GM21717 (cell line): ENCODE measurements at regions not wholly inside any gene's neighbourhood (a gene's known extent, or its start where the extent isn't known, plus 50 kb on each side); places are given as distances from the start of the nearest gene placed in this dataset.
"Not testable (repeated sequence)": the region's sequence is repeated elsewhere in the genome, so short reads cannot be mapped to it uniquely, and the experiment has no call there.

Source experiments
- ATAC-seq: cut with Tn5 transposase; IDR thresholded peaks from one replicate; pipeline ENCODE4 v1.9.1; 2021; ENCODE audit warnings: mild to moderate bottlenecking, moderate library complexity; ENCODE audit not compliant: unreplicated experiment

DNA sequence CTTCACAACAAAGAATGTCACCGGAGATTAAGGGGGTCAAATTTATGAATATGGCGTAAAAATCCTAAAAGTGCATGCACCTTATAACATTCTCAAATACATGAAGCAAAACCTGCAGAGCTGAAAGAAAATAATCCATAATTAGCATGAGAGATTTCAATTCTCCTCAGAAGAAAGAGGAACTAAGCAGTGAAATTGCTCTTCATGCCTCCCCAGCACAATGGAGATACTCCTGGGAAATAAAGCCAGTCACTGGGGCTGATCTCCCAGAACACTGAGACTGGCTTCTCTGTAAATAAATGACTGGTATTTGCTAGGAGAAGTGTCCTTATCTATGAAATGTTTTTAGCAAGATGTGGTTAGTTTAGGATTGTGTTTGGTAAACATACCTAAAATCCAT, 68.1 kb downstream of the GOLGA6L6 start:
- not testable (repeated sequence) for ATAC-seq

DNA sequence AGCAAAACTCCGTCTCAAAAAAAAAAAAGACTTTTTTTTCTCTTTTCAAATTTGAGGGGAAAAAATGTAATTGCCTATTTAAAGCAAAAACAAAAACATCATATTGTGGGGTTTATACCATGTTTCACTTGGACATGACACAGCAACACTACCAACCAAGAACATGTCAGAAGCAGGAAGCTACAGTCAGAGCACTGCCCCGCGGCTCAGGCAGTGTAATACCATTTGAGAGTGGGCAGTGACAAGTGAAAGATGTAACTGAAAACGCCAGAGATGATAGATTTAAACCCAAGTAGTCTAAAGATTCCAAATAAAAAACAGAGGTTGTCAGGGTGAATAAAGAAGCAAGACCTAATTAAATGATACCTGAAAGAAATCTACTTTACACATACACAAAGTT, 68.6 kb downstream of the GOLGA6L6 start:
- ATAC-seq, result not testable (repeated sequence)

DNA sequence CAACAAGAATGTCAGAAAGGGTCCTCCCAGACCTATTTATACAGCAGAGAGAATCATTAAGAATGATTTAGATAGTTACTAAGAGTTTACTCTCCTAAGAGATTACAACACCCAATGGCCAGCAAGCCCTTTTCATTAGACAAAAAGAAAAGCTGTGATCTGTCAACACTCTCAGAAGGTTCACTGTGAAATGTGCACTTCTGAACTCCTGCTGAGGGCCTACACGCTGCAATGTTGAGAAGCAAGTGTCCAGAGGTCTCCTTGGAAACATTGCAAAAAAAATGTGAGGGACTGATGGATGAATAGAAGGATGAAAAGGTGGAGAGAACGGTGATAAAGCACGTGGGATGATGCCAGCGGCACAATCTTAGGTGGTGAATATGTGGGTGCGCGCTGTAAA, 70.8 kb downstream of the GOLGA6L6 start:
- ATAC-seq, result not testable (repeated sequence)

DNA sequence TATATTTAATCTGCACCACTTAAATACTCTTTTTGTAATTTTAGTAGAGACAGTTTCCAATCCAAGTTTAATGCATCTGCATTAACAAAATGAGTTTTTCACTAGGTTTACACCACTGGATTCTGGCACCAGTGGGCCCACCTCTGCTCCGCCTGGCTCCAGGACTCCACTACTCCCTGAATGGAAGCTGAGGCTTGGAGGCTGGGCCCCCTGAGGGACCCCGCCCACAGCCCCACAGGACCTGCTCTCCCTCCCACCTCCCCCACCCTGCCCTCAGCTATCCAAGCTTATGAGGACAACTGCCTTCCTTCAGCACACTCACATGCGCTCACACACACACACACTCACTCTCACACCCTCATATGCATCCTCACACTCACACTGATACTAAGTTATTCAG, 100.5 kb downstream of the GOLGA6L6 start:
- ATAC-seq, result not testable (repeated sequence)

DNA sequence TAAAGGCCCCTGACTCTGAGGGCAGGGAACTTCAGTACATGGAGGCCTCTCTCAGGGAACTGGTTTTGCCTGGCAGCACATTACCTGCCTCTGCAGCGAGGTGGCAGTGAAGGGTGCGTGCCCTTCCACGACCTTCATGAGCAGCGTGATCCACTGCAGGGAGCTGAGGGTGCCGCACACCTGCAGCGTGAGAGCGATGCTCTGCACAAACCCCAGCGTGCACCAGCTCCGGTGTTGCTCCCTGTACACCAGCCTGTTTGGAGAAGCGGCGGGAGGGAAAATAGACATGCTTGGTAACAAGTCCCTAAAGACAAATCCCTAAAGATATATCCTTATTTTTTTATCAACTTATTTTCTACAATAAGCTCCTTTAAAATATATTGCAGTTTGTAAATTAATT, 101.2 kb downstream of the GOLGA6L6 start:
- not testable (repeated sequence) for ATAC-seq

DNA sequence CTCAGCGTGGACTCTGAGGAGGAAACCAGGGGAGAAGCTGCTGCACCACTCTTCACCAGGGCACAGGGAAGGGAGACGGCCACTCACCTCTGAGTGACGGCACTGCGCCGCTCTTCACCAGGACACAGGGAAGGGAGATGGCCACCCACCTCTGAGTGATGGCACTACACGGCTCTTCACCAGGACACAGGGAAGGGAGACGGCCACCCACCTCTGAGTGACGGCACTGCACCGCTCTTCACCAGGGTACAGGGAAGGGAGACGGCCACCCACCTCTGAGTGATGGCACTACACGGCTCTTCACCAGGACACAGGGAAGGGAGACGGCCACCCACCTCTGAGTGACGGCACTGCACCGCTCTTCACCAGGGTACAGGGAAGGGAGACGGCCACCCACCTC, 102.5 kb downstream of the GOLGA6L6 start:
- ATAC-seq, result not testable (repeated sequence)

DNA sequence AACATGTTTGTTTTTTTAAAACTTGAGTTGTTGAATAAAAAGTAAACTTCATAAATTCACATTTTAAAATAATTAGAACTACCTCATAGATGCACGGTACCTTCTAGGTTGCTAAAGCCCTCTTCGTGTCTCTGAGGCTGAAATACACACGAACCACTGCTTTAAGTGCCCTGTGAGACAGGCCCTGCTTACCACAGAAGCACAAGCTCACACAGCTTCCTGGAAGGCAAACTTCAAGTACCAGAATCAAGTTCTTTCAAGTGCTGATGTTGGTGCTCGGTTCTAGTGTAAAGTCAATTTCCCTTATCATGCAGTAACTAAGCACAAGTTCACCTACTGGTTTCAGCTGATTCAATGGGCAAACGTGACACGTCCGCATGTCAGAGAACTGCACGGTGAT, 103.3 kb downstream of the GOLGA6L6 start:
- not testable (repeated sequence) for ATAC-seq

DNA sequence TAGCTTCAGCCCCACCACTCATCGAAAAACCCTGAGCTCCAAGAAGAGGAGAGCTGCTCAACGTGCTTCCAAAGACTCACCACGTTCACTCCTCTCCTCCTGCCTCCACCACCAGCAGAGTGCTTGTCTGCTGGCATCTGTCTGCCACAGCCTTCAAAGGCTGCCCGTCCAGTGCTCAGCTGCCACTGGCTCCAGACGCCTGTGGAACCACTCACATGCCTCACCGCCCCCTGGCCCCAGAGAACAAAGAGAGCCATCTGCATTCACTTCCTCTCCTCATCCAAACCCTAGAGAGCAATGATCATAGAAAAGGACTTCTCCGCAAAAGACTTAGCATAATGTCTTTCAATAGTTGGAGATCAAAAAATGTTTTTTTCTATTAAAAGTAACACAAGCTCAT, 108.1 kb downstream of the GOLGA6L6 start:
- not testable (repeated sequence) for ATAC-seq

DNA sequence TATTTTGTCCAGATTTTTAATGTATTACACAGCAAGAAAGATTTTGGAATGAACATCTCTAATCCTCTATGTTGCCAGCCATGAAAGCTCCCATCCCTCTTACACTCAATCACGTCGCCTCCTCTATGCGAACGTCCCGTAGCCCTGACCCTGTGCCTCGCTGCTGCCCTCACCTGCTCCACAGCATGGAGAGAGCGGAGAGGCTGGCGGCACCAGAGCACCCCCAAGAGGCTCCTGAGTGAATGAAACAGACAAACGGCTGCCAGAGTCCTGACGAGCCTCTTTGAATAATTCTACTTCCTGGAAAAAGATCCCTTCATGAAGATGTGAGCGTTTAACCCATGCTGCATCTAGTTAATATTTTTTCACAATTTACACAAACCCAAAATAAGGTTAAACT, 111.1 kb downstream of the GOLGA6L6 start:
- not testable (repeated sequence) for ATAC-seq

DNA sequence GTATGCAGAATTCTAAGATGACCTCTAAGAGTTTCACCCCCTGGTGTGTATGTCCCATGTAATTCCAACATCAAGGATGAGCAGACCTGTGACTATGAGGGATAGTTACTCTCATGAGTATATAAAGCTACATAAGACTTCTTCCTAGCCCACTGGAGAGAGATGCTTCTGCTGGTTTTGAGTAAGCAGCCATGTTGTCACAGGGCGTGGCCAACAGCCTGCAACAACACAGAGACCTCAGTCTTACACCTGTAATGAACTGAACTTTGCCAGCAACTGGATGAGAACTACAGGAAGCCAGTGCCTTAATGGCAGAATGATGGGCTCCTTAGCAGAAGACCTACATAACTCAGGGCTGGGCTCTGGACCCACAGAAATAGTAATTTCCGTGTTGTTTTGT, 120.9 kb downstream of the GOLGA6L6 start:
- ATAC-seq, result not testable (repeated sequence)

DNA sequence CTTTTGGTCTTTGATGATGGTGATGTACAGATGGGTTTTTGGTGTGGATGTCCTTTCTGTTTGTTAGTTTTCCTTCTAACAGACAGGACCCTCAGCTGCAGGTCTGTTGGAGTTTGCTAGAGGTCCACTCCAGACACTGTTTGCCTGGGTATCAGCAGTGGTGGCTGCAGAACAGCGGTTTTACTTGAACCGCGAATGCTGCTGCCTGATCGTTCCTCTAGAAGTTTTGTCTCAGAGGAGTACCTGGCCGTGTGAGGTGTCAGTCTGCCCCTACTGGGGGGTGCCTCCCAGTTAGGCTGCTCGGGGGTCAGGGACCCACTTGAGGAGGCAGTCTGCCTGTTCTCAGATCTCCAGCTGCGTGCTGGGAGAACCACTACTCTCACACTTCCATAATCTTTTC, 125.0 kb downstream of the GOLGA6L6 start:
- not testable (repeated sequence) for ATAC-seq

DNA sequence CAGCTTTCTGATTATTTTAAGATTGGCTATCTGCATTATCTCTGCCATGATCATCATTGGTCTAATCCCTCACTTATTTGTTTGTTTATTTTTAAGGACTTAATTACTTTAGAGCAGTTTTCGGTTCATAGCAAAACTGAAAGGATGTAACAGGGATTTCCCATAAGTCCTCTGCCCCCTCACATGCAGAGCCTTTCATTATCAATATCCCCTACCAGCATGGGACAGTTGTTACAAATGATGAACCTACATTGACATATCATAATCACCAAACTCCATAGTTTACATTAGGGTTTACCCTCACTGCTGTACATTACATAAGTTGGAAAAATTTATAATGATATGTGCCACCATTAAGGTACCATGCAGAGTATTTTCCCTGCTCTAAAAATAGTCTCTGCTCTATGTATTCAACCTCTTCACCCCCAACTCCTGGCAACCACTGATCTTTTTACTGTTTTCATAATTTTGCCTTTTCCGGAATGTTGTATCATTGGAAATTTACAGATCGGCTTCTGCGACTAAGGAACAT, 131.9 kb downstream of the GOLGA6L6 start:
- ATAC-seq, result peak; percentile 66

DNA sequence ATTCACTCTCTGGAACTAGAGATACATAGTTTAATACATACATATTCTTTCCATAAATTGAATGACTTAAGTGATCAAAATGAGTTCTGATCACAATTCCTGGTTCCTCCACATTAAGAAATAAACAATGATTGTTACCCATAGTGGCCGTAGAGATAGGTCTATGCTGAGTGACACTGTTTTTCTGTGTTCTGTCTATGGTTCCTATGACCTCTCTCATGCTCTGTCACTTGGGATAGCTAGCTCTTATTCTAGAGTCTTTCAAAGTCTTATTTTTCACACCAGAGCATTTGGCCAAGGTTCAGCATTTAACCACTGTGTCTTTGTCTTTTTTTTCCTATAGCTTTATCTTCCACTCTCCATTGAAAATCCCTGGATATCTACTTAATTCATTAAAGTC, 132.4 kb downstream of the GOLGA6L6 start:
- peak; percentile 30 for ATAC-seq

DNA sequence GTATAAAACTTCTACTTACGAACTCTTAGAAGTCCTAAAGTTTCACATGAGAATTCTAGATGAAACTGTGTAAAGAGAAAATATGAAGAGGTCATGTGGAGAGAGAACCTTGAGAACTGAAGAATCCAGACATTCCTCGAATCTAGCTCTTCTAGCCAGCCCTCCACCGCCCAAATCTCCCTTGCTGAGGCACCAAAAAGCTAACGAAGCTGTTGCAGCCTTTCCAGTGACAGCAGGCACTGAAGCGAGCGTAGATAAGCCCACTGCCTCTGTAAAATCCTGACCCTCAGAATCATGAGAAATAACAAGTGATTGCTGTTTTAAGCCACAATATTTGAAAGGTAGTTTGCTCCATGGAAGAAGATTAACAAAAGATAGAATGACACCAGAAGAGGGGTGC, 134.0 kb downstream of the GOLGA6L6 start:
- ATAC-seq, result no peak

DNA sequence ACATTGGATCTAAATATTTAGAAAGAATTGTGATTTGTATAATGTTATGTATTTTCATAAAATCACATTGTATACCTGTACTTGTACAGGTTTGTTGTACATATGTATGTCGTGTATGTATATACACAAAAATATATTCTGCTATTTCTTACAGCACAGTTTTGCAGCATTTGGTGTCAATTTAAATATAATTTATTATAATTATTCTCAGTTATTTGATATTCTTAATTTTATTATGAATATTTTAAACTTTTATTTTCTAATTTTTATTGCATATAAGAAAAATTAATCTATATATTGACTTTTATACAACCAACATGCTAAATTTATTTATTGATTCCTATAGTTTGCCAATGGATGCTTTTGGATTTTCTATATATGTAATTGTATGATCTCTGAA, 137.0 kb downstream of the GOLGA6L6 start:
- ATAC-seq, result not testable (repeated sequence)

DNA sequence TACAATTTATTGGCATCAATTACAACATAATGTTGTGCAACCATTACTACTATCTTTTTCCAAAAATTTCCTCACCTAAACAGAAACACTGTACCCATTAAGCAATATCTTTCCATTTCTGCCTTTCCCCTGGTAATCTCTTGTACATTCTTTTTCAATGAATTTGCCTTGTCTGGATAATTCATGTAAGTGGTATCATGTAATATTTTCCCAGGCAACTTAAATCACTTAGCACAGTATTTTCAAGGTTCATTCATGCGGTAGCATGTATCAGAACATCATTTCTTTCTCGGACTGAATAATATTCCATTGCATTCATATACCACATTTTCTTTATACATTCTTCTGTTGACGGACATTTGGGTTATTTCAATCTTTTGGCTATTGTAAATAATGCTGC, 139.0 kb downstream of the GOLGA6L6 start:
- ATAC-seq, result not testable (repeated sequence)

DNA sequence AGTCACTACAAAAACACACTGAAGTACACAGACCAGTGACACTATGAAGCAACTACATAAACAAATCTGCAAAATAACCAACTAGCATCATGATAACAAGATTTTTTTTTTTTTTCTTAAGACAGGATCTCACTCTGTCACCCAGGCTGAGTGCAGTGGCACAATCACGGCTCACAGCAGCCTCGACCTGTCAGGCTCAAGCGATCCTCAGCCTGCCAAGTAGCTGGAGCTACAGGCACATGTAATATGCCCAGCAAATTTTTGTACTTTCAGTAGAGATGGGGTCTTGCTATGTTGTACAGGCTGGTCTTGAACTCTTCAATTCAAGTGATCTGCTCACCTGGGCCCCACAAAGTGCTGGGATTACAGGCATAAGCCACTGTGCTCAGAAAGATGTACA, 140.5 kb downstream of the GOLGA6L6 start:
- not testable (repeated sequence) for ATAC-seq

DNA sequence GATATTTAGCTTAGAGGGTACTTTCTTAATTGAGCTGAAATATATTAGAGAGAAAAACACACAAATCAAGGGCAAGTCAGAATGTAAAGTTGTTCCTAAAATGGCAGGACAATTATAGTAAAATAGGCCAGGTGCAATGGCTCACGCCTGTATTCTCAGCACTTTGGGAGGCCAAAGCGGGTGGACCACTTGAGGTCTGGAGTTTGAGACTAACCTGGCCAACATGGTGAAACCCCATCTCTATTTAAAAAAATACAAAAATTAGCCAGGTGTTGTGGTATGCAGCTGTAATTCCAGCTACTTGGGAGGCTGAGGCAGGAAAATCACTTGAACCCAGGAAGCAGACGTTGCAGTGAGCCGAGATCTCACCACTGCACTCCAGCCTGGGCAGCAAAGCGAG, 142.9 kb downstream of the GOLGA6L6 start:
- ATAC-seq, result not testable (repeated sequence)

DNA sequence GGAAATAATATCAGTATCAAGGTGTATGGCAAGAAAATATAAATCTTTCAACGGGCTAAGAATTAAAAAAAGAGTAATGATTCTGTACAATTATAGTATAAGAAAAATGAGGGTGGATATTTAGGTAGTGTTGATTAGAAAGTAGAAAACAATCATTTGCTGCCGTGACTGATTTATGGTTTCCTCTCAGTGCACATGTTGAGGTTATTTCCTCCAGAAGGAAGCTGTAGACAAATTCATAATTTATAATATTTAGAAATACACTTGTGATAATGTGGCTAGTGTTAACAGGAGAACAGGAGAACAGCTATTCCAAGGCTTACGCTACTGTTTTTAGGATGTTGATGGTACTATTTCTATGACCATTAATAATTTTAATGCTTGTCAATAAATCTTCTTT, 153.4 kb downstream of the GOLGA6L6 start:
- not testable (repeated sequence) for ATAC-seq

DNA sequence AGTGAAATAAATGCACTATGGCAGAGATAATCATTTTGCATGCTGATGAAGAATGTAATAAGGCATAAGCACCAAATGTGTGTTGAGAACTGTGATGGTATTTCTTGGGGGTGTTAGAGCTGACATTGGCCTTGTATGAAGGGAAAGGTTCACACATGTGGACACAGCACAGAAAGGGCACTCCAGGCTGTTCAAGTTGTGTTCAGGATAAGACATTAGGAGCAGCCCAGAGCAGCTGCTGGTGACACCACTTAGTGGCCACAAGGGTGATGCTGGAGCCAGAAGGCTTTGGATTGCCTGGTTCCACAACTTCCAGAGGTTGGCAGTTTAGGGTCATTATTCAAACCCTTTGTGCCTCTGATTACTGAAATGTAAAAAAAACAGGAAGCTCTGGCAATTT, 155.4 kb downstream of the GOLGA6L6 start:
- no peak for ATAC-seq

DNA sequence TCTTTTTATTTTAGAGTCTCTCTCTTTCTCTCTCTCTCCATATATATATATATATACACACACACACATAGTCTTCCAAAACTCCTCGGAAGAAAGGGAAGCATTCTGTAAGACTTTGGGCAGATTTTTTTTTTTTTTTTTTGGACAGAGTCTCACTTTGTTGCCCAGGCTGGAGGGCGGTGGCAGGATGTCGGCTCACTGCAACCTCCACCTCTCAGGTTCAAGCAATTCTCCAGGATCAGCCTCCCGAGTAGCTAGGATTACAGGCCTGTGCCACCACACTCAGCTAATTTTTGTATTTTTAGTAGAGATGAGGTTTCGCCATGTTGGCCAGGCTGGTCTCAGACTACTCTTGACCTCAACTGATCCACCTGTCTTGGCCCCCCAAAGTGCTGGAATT, 161.4 kb downstream of the GOLGA6L6 start:
- not testable (repeated sequence) for ATAC-seq

DNA sequence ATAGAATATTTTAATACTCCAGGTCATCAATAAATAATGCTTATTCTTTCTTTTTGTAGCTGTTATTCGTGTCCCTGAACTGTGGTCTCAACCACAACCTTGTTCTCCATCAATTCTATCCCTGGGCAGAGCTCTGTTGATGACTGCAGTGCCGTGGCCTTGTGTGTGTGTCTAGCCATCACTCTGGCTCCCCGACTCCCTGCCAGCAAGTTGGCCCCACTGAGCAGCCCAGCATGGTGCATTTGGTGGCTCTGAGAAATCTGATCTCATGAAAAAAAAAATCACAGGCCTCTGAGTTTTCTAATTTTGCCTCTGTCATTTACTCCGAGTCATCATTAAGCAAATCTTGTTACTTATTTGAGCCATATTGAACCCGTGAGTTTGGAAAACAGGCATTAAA, 164.7 kb downstream of the GOLGA6L6 start:
- no peak for ATAC-seq

DNA sequence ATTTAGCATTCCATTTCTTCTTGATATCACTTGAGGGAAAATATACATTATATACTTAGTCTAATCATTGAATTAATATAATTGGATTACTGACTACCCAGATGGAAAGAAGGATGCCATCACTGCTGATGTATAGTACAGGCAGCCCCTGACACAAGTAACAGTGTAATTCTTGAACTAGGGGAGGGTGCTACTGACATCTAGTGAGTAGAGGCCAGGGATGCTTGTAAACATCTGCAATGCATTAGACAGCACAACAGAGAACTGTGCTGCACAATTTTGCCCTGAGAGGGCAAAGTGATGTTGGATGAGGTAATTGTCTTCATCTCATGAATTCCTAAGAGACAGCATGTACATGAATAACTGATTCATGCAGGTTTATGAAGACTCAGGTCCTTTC, 169.2 kb downstream of the GOLGA6L6 start:
- ATAC-seq, result not testable (repeated sequence)
